GM12892 (cell line): ENCODE measurements at regions not wholly inside any gene's neighbourhood (a gene's known extent, or its start where the extent isn't known, plus 50 kb on each side); places are given as distances from the start of the nearest gene placed in this dataset.
"Not testable (repeated sequence)": the region's sequence is repeated elsewhere in the genome, so short reads cannot be mapped to it uniquely, and the experiment has no call there.

Experiments
- POLR2A ChIP-seq: IDR thresholded peaks from 2 replicates; pipeline ENCODE4 v1.6.1; 2011; ENCODE audit warnings: low read depth, low read length, control low read depth
- POLR2AphosphoS5 ChIP-seq: IDR thresholded peaks from 2 replicates; pipeline ENCODE4 v1.6.1; 2011; ENCODE audit warnings: low read depth, low read length, control low read depth
- TAF1 ChIP-seq: IDR thresholded peaks from 2 replicates; pipeline ENCODE4 v1.6.1; 2011; ENCODE audit warnings: low read depth, mild to moderate bottlenecking, control low read depth, low read length, borderline replicate concordance

DNA sequence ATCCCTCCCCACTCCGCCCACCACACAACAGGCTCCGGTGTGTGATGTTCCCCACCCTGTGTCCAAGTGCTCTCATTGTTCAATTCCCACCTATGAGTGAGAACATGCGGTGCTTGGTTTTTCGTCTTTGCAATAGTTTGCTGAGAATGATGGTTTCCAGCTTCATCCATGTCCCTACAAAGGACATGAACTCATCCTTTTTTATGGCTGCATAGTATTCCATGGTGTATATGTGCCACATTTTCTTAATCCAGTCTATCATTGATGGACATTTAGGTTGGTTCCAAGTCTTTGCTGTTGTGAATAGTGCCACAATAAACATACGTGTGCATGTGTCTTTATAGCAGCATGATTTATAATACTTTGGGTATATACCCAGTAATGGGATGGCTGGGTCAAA is 81.0 kb upstream of the TINAGL1 start:
- TF ChIP-seq POLR2A, POLR2AphosphoS5, TAF1: not testable (repeated sequence)
